ENCODE measurements at regions not wholly inside any gene's neighbourhood (a gene's known extent, or its start where the extent isn't known, plus 50 kb on each side); places are given as distances from the start of the nearest gene placed in this dataset.

- TF ChIP-seq CTCF (IDR thresholded peaks at IDR 0.05) (no peak), POLR2A (IDR thresholded peaks at IDR 0.05) (no peak)
Observed at GRCh38 chr2:47662552-47662951, 91.8 kb upstream of the KCNK12 start.

All from right lobe of liver (tissue), 4 donors.